ENCODE measurements at regions not wholly inside any gene's neighbourhood (a gene's known extent, or its start where the extent isn't known, plus 50 kb on each side); places are given as distances from the start of the nearest gene placed in this dataset.

DNA sequence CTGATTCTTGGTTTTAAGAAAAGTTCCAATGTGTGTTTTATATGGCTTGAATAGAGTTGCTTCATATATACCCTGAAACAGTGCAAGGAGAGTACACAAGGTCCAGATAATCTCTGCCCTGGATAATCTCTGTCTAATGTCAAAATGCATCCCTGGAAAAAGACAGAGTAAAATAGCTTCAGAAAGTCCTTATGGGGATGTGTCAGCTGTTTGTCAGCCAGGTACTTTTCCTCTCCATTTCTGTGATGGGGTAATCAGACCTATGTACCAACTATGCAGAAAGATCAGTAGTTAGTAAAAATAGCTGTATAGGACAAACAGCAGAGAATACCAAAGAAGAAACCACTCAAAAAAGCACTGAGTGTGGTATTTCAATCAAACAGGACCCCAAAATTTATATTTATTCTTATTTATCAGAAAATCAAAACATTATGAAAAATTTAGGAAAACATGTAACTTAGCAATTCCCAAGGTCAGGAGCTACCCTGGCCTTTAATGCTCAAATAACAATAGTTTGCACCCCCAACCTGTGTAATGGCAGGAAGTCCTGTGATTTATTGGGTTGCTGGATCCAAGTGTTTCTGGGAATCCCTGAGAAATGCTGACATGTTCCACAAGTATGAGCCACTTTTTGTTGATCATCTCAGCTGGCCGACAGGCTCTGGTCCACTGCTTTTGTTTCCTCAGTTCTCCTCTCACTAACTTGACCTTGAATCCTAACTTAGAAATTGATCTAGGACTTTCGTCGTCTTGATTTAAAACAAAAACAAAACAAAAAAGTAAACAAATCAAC, 69.6 kb downstream of the MDH1 start:
- Histone ChIP-seq H3K4me3 (ENCODE audit: low read depth in 1 of 3, low read length in 3 of 3) (no peak overlapping the region), H3K9me3 (ENCODE audit: control insufficient read depth in 2 of 2, insufficient read depth in 1 of 2, low read depth in 1 of 2, low read length in 1 of 2) (no peaks in the 10 kb centered on the region), H3K36me3 (ENCODE audit: control insufficient read depth in 3 of 3, insufficient read depth in 2 of 3, low read depth in 1 of 3, low read length in 3 of 3) (no peaks in the 10 kb centered on the region), H3K27ac (ENCODE audit: low read depth in 1 of 3, low read length in 2 of 3) (no peak overlapping the region), H3K4me1 (ENCODE audit: control insufficient read depth in 3 of 3, insufficient read depth in 2 of 3, low read depth in 1 of 3, low read length in 2 of 3) (no peaks in the 10 kb centered on the region), H3K27me3 (ENCODE audit: control insufficient read depth in 3 of 3, insufficient read depth in 3 of 3, low read length in 3 of 3) (no peaks in the 10 kb centered on the region)
- DNase-seq (no peak), FAIRE-seq (no peak)
- 48 to 76% (median 69%) methylated on average over 3 of the region's 3 CpGs for WGBS, 3 donors

DNA sequence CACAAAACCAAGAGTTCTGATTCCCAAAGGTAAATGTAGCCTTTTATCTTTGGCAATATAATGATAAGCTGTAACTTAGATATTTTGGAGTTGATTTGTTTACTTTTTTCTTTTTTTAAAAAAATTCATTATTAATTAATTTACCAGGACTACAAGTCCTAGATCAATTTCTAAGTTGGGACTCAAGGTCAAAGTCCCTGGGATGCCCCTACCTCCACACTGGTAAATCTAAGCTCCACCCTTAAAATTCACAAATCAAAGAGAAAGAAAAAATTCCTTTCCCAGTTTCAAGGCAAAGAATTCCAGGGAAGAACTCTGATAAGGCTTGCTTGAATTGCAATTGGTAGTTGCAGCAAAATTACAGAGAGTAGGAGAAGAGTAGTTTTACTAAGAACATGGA, 71.3 kb downstream of the MDH1 start:
- FAIRE-seq (no peak), DNase-seq (no peak)
- no peaks in the 10 kb centered on the region for H3K9me3 ChIP-seq (ENCODE audit: control insufficient read depth in 2 of 2, insufficient read depth in 1 of 2, low read depth in 1 of 2, low read length in 1 of 2)
- H3K4me1 ChIP-seq (ENCODE audit: control insufficient read depth in 3 of 3, insufficient read depth in 2 of 3, low read depth in 1 of 3, low read length in 2 of 3), result no peaks in the 10 kb centered on the region
- H3K4me3 ChIP-seq (ENCODE audit: low read depth in 1 of 3, low read length in 3 of 3), result no peak overlapping the region
- no peaks in the 10 kb centered on the region for H3K36me3 ChIP-seq (ENCODE audit: control insufficient read depth in 3 of 3, insufficient read depth in 2 of 3, low read depth in 1 of 3, low read length in 3 of 3)
- peaks cover 0 to 3% (median 0%) of the 10 kb centered on the region in 3 donors for H3K27me3 ChIP-seq (ENCODE audit: control insufficient read depth in 3 of 3, insufficient read depth in 3 of 3, low read length in 3 of 3)
- no peak overlapping the region for H3K27ac ChIP-seq (ENCODE audit: low read depth in 1 of 3, low read length in 2 of 3)

DNA sequence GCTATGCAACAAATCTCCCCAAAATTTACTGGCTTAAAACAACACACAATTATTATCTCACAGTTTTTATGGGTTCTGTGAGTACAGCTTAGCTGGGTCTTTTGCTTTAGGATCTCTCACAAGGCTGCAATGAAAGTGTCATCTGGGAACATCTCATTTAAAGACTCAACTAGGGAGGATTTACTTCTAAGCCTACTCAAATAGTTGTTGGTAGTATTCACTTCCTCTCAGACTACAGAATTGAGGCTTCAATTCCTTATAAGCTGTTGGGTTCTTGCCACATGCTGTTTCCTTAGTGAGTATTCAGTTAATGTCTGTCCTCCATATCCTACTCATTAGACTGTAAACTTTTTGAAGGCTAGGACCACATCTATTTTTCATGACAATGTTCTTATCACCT, 72.3 kb downstream of the MDH1 start:
- DNase-seq, result no peak
- Histone ChIP-seq H3K27me3 (ENCODE audit: control insufficient read depth in 3 of 3, insufficient read depth in 3 of 3, low read length in 3 of 3) (peaks cover 0 to 3% (median 0%) of the 10 kb centered on the region in 3 donors), H3K27ac (ENCODE audit: low read depth in 1 of 3, low read length in 2 of 3) (no peak overlapping the region), H3K36me3 (ENCODE audit: control insufficient read depth in 3 of 3, insufficient read depth in 2 of 3, low read depth in 1 of 3, low read length in 3 of 3) (no peaks in the 10 kb centered on the region), H3K4me3 (ENCODE audit: low read depth in 1 of 3, low read length in 3 of 3) (no peak overlapping the region), H3K9me3 (ENCODE audit: control insufficient read depth in 2 of 2, insufficient read depth in 1 of 2, low read depth in 1 of 2, low read length in 1 of 2) (no peaks in the 10 kb centered on the region), H3K4me1 (ENCODE audit: control insufficient read depth in 3 of 3, insufficient read depth in 2 of 3, low read depth in 1 of 3, low read length in 2 of 3) (no peaks in the 10 kb centered on the region)
- no peak for FAIRE-seq

DNA sequence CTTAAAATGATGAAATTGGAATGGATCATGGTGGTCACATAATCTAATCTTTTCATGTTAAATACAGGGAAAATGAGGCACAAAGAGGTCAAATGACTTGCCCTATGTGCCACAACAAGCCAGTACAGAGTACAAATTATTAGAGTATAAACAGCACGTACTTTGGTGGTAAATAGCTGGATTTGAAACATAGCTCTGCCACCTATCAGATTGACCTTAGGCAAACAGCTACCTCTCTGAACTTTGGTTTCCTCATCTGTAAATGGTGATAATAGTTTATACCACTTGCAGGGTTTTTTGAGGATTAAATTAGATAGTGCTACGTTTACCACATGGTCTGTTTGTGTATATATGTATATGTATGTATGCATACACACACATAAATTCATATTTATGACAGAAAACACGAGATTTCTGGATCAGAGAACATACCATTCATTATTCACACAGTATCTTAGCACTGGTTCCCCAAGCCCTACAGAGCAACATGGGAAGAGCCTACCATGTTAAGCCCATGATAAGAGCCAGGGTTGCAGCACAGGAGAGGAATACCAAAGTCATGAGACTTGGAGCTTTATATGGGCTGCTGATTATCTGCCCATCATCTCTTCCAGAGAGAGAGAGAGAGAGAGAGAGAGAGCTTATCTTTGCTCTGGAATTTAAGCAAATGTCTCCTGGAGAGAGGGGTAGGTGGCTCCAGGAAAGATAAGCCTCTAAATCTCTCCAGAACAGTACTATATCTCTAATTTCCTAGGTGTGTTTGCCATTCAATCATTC, 73.5 kb downstream of the MDH1 start:
- Histone ChIP-seq H3K9me3 (ENCODE audit: control insufficient read depth in 2 of 2, insufficient read depth in 1 of 2, low read depth in 1 of 2, low read length in 1 of 2) (no peaks in the 10 kb centered on the region), H3K27me3 (ENCODE audit: control insufficient read depth in 3 of 3, insufficient read depth in 3 of 3, low read length in 3 of 3) (peaks cover 0 to 3% (median 0%) of the 10 kb centered on the region in 3 donors), H3K4me3 (ENCODE audit: low read depth in 1 of 3, low read length in 3 of 3) (no peak overlapping the region), H3K27ac (ENCODE audit: low read depth in 1 of 3, low read length in 2 of 3) (no peak overlapping the region), H3K4me1 (ENCODE audit: control insufficient read depth in 3 of 3, insufficient read depth in 2 of 3, low read depth in 1 of 3, low read length in 2 of 3) (no peaks in the 10 kb centered on the region), H3K36me3 (ENCODE audit: control insufficient read depth in 3 of 3, insufficient read depth in 2 of 3, low read depth in 1 of 3, low read length in 3 of 3) (no peaks in the 10 kb centered on the region)
- DNase-seq (no peak), FAIRE-seq (no peak)
- 44 to 71% (median 54%) methylated on average over 3 of the region's 3 CpGs for WGBS, 3 donors

DNA sequence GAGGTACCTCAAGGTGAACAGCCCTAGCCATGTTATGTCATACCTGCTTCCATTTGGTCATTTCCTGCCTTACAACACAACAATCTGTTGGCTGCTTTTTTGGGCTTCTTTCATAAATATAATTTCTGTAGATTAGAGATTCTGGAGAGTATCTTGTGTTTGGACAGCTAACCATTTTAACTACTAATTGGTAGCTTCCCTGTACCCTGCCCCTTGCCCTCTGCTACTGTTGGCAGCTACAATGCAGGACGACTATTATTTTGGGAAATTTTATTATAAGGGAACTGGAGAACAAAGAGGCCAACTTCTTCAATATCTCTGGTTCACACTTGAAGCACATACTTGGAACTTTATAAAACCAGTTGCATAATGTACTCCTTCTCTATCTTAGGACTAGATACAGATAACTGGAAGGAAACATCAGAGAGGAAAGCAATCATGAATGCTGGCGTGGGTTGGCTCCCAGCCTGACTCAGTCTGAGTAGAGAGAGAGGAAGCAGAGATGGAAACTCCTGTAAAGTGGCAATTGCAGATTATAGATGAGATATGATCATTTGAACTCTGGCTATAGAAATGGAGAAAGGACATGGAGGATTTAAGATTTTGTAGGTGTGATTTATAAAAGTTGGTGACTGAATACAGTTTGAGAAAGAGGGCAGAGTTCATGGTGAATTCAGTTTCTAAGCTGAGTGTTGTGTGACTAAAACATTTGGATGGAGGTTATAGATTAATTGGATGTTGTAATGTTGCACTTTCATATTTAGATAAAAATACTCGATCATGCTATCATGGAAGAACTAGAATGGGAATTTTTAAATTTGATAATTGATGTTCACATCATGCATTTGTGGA, 74.5 kb downstream of the MDH1 start:
- Histone ChIP-seq H3K36me3 (ENCODE audit: control insufficient read depth in 3 of 3, insufficient read depth in 2 of 3, low read depth in 1 of 3, low read length in 3 of 3) (no peaks in the 10 kb centered on the region), H3K27me3 (ENCODE audit: control insufficient read depth in 3 of 3, insufficient read depth in 3 of 3, low read length in 3 of 3) (peaks cover 0 to 3% (median 2%) of the 10 kb centered on the region in 3 donors), H3K4me3 (ENCODE audit: low read depth in 1 of 3, low read length in 3 of 3) (no peak overlapping the region), H3K4me1 (ENCODE audit: control insufficient read depth in 3 of 3, insufficient read depth in 2 of 3, low read depth in 1 of 3, low read length in 2 of 3) (no peaks in the 10 kb centered on the region), H3K27ac (ENCODE audit: low read depth in 1 of 3, low read length in 2 of 3) (no peak overlapping the region), H3K9me3 (ENCODE audit: control insufficient read depth in 2 of 2, insufficient read depth in 1 of 2, low read depth in 1 of 2, low read length in 1 of 2) (no peaks in the 10 kb centered on the region)
- no peak for DNase-seq
- no peak for FAIRE-seq
- WGBS, 3 donors, result 43 to 65% (median 58%) methylated on average over 3 of the region's 3 CpGs

DNA sequence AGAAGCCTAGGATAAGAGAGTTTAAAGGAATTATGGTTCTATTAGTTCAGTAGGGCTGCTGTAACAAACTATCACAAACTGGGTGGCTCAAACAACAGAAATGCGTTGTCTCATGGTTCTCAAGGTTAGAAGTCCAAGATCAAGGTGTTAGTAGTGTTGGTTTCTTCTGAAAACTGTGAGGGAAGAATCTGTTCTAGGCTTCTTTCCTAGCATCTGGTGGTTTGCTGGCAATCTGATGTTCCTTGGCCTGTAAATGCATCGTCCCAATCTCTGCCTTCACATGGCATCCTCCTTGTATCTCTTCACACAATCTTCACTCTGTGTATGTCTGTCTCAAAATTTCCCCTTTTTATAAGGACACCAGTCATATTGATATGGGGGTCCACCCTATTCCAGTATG, 76.3 kb downstream of the MDH1 start:
- Histone ChIP-seq H3K27ac (ENCODE audit: low read depth in 1 of 3, low read length in 2 of 3) (no peak overlapping the region), H3K27me3 (ENCODE audit: control insufficient read depth in 3 of 3, insufficient read depth in 3 of 3, low read length in 3 of 3) (peaks cover 0 to 3% (median 2%) of the 10 kb centered on the region in 3 donors), H3K36me3 (ENCODE audit: control insufficient read depth in 3 of 3, insufficient read depth in 2 of 3, low read depth in 1 of 3, low read length in 3 of 3) (no peaks in the 10 kb centered on the region), H3K9me3 (ENCODE audit: control insufficient read depth in 2 of 2, insufficient read depth in 1 of 2, low read depth in 1 of 2, low read length in 1 of 2) (no peaks in the 10 kb centered on the region), H3K4me1 (ENCODE audit: control insufficient read depth in 3 of 3, insufficient read depth in 2 of 3, low read depth in 1 of 3, low read length in 2 of 3) (no peaks in the 10 kb centered on the region), H3K4me3 (ENCODE audit: low read depth in 1 of 3, low read length in 3 of 3) (no peak overlapping the region)
- FAIRE-seq (no peak), DNase-seq (no peak)
- 26 to 68% (median 32%) methylated on average over 2 of the region's 2 CpGs for WGBS, 3 donors

DNA sequence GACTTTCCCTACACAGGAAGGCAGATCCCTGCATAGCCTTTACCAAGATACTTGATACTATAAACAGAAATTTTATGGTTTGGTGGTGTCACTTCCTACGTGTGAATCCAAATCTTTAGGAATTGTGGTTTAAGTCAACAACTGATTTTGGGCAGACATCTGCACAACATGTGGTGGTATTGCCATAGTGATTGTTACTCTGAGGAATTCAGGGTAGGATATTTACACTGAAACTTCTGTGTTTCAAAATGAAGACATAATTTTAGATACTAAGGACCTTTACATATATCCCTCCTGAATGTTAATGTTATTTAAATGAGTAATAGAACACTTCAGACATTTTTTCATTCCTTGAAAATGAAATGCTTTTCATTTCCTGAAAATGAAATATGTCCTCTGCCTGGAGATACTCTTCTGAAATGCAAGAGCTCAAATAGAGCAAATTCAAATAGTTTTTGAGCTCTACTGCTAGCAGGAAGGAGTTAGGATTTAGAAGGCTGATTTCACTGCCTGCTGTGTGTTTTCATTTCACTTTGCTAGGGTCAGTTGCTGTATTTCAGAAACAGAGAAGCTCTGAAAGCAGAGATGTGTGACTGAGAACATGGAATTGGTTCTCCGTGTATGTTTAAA, 77.2 kb downstream of the MDH1 start:
- 52 to 61% (median 59%) methylated on average over 2 of the region's 2 CpGs for WGBS, 3 donors
- H3K27ac ChIP-seq (ENCODE audit: low read depth in 1 of 3, low read length in 2 of 3), result no peak overlapping the region
- no peaks in the 10 kb centered on the region for H3K36me3 ChIP-seq (ENCODE audit: control insufficient read depth in 3 of 3, insufficient read depth in 2 of 3, low read depth in 1 of 3, low read length in 3 of 3)
- DNase-seq (no peak), FAIRE-seq (no peak)
- H3K27me3 ChIP-seq (ENCODE audit: control insufficient read depth in 3 of 3, insufficient read depth in 3 of 3, low read length in 3 of 3), result peaks cover 0 to 3% (median 2%) of the 10 kb centered on the region in 3 donors
- no peaks in the 10 kb centered on the region for H3K9me3 ChIP-seq (ENCODE audit: control insufficient read depth in 2 of 2, insufficient read depth in 1 of 2, low read depth in 1 of 2, low read length in 1 of 2)
- no peaks in the 10 kb centered on the region for H3K4me1 ChIP-seq (ENCODE audit: control insufficient read depth in 3 of 3, insufficient read depth in 2 of 3, low read depth in 1 of 3, low read length in 2 of 3)
- no peak overlapping the region for H3K4me3 ChIP-seq (ENCODE audit: low read depth in 1 of 3, low read length in 3 of 3)

DNA sequence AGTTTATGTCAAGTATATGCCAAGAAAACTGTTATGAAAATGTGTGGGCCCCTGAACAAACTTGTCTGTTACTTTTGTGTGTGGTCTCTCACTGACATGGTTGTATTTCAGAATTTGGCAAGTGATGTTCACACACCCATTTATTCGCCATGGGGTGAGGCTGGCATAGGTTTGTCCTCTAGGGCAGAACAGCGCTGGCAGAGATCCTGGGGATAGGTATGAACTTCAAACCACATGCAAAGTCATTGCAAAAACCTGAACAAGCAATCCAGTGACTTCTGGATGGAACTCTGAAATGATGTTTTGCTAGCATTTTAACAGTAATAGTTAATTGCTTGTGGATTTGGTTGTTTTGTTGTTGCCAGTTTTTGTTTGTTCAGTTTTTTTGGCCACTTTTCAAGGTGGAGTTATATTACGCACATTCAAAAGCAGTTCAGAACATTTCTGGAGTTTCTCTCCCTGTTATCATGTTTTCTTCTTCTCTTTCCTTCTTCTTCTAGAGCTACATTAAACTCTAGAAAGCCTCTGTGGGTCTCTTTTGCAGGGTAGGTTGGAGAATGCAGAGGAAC, 78.5 kb downstream of the MDH1 start:
- no peak overlapping the region for H3K27ac ChIP-seq (ENCODE audit: low read depth in 1 of 3, low read length in 2 of 3)
- no peak for FAIRE-seq

More for the DNA sequence above, 78.5 kb downstream of the MDH1 start:
- DNase-seq, result no peak
- WGBS, 3 donors, result 60 to 83% (median 70%) methylated on average over 3 of the region's 3 CpGs
- Histone ChIP-seq H3K9me3 (ENCODE audit: control insufficient read depth in 2 of 2, insufficient read depth in 1 of 2, low read depth in 1 of 2, low read length in 1 of 2) (no peaks in the 10 kb centered on the region), H3K27me3 (ENCODE audit: control insufficient read depth in 3 of 3, insufficient read depth in 3 of 3, low read length in 3 of 3) (peaks cover 0 to 3% (median 2%) of the 10 kb centered on the region in 3 donors), H3K36me3 (ENCODE audit: control insufficient read depth in 3 of 3, insufficient read depth in 2 of 3, low read depth in 1 of 3, low read length in 3 of 3) (no peaks in the 10 kb centered on the region), H3K4me1 (ENCODE audit: control insufficient read depth in 3 of 3, insufficient read depth in 2 of 3, low read depth in 1 of 3, low read length in 2 of 3) (no peaks in the 10 kb centered on the region), H3K4me3 (ENCODE audit: low read depth in 1 of 3, low read length in 3 of 3) (no peak overlapping the region)

Measured in small intestine (tissue), 7 donors.